ENCODE measurements at regions not wholly inside any gene's neighbourhood (a gene's known extent, or its start where the extent isn't known, plus 50 kb on each side); places are given as distances from the start of the nearest gene placed in this dataset.

- TF ChIP-seq CTCF (IDR thresholded peaks at IDR 0.05) (no peak), POLR2A (IDR thresholded peaks at IDR 0.05) (no peak), POLR2AphosphoS5 (IDR thresholded peaks at IDR 0.05) (no peak), EP300 (IDR thresholded peaks at IDR 0.05) (no peak)
- WGBS, 2 donors, result 64 to 74% methylated on average over 3 to 5 of the region's 5 CpGs
- Histone ChIP-seq H3K9me3 (peaks cover 0 to 4% (median 0%) of the 10 kb centered on the region in 4 donors), H3K4me3 (no peak overlapping the region), H3K27ac (no peak overlapping the region), H3K36me3 (no peaks in the 10 kb centered on the region), H3K4me1 (no peaks in the 10 kb centered on the region), H3K27me3 (no peaks in the 10 kb centered on the region)
- no peak for ATAC-seq (ENCODE audit: low FRiP score in 2 of 2)
- peak in 1 of 2 donors; percentile 11 for DNase-seq
Observed at GRCh38 chr5:1743061-1743768, 56.4 kb downstream of the MRPL36 start.

- no peaks in the 10 kb centered on the region for H3K27me3 ChIP-seq
- no peak for DNase-seq
Observed at GRCh38 chr5:1737790-1738405, 61.7 kb downstream of the MRPL36 start.

GRCh38 chr5:1736889-1737711 lies 62.5 kb downstream of the MRPL36 start:
- no peak for ATAC-seq (ENCODE audit: low FRiP score in 2 of 2)
- DNase-seq, result no peak
- no peak overlapping the region for H3K27ac ChIP-seq
- no peaks in the 10 kb centered on the region for H3K4me1 ChIP-seq
- no peak for TF ChIP-seq EP300 (IDR thresholded peaks at IDR 0.05)
- no peak for TF ChIP-seq POLR2A (IDR thresholded peaks at IDR 0.05)
- TF ChIP-seq CTCF (IDR thresholded peaks at IDR 0.05), result no peak
- no peak for TF ChIP-seq POLR2AphosphoS5 (IDR thresholded peaks at IDR 0.05)
- no peaks in the 10 kb centered on the region for H3K36me3 ChIP-seq
- WGBS, 2 donors, result 63 to 74% methylated on average over 13 to 15 of the region's 15 CpGs
- no peak overlapping the region for H3K4me3 ChIP-seq
- peaks cover 0 to 4% (median 0%) of the 10 kb centered on the region in 4 donors for H3K9me3 ChIP-seq
- no peaks in the 10 kb centered on the region for H3K27me3 ChIP-seq

More at GRCh38 chr5:1737790-1738405, 61.7 kb downstream of the MRPL36 start:
- ATAC-seq (ENCODE audit: low FRiP score in 2 of 2), result no peak
- Histone ChIP-seq H3K4me1 (no peaks in the 10 kb centered on the region), H3K9me3 (peaks cover 0 to 4% (median 0%) of the 10 kb centered on the region in 4 donors), H3K4me3 (no peak overlapping the region), H3K36me3 (no peaks in the 10 kb centered on the region), H3K27ac (no peak overlapping the region)
- WGBS, 2 donors, result 32 to 36% methylated on average over 3 of the region's 3 CpGs
- TF ChIP-seq CTCF (IDR thresholded peaks at IDR 0.05) (peak in 5 of 6 experiments; percentile 28 to 56 (median 33)), EP300 (IDR thresholded peaks at IDR 0.05) (no peak)

GRCh38 chr5:1736065-1736464 lies 63.6 kb downstream of the MRPL36 start:
- no peak overlapping the region for H3K4me3 ChIP-seq
- no peaks in the 10 kb centered on the region for H3K27me3 ChIP-seq
- H3K36me3 ChIP-seq, result no peaks in the 10 kb centered on the region
- 66 to 67% methylated on average over 4 of the region's 4 CpGs for WGBS, 2 donors
- DNase-seq (no peak), ATAC-seq (ENCODE audit: low FRiP score in 2 of 2) (no peak)
- H3K27ac ChIP-seq, result no peak overlapping the region
- H3K9me3 ChIP-seq, result peaks cover 0 to 4% (median 0%) of the 10 kb centered on the region in 4 donors
- H3K4me1 ChIP-seq, result no peaks in the 10 kb centered on the region
- TF ChIP-seq POLR2A (IDR thresholded peaks at IDR 0.05) (no peak), CTCF (IDR thresholded peaks at IDR 0.05) (no peak), POLR2AphosphoS5 (IDR thresholded peaks at IDR 0.05) (no peak), EP300 (IDR thresholded peaks at IDR 0.05) (no peak)
